ENCODE measurements at regions not wholly inside any gene's neighbourhood (a gene's known extent, or its start where the extent isn't known, plus 50 kb on each side); places are given as distances from the start of the nearest gene placed in this dataset.

DNA sequence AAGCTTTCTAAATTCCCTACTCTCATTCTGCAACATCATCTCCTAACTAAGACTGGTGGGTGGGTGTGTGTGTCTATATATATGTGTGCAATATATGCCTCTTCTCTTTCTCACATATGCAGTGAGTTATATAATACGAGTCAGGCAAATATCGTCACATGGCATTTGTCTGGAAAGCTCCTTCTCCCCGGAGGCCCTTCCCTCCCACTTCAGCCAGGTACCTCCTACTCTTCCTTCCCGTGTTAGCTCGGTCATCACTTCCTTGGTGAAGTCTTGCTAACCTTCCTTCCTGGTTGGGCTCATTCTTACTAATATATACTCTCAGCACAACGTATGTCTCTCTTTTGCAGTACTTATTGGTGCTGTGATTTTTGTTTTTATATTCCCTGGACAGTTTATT, 66.4 kb upstream of the NCK2 start:
- ChIA-PET CTCF (no interaction called here), POLR2A (no interaction called here)
- Histone ChIP-seq H3K4me1 (ENCODE audit: control insufficient read depth, insufficient read depth, low read length) (no peaks in the 10 kb centered on the region), H3K36me3 (ENCODE audit: control insufficient read depth in 2 of 2, insufficient read depth in 1 of 2, low read length in 2 of 2) (no peaks in the 10 kb centered on the region), H3K27ac (ENCODE audit: extremely low read depth, low read depth, low read length) (no peak overlapping the region), H3K4me3 (ENCODE audit: low read depth, low read length) (no peak overlapping the region), H3K9me3 (ENCODE audit: control insufficient read depth, insufficient read depth, low read depth, low read length) (no peaks in the 10 kb centered on the region)
- no peak for TF ChIP-seq ZNF423 (tag by site-specific recombination; IDR thresholded peaks at IDR 0.05)
- no peak for TF ChIP-seq ZNF416 (tag by site-specific recombination; IDR thresholded peaks at IDR 0.05)
- TF ChIP-seq ZNF138 (tag by site-specific recombination; IDR thresholded peaks at IDR 0.05; ENCODE audit: borderline replicate concordance) = no peak

DNA sequence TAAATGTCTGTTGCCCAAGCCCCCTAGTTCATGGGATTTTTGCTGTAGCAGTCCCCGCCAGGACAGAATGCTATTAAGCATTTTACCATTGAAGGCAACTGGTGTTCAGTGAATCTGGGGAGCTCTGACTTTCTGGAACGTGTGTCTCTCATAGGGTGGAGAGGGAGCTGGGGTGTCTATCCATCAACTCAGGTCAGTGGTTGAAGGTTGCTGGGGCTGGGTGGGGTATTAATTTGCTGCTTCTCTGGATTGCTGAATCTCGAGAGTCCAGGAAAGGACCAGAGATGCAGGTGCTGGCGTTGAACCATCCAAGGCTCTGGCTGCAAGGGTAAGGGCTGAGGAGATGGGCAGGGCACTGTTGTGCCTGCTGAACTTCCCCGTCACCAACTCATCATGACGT, 66.8 kb upstream of the NCK2 start:
- ChIA-PET POLR2A (no interaction called here), CTCF (no interaction called here)
- H3K4me3 ChIP-seq (ENCODE audit: low read depth, low read length) = no peak overlapping the region
- no peaks in the 10 kb centered on the region for H3K4me1 ChIP-seq (ENCODE audit: control insufficient read depth, insufficient read depth, low read length)
- H3K27ac ChIP-seq (ENCODE audit: extremely low read depth, low read depth, low read length) = no peak overlapping the region
- TF ChIP-seq ZNF138 (tag by site-specific recombination; IDR thresholded peaks at IDR 0.05; ENCODE audit: borderline replicate concordance) (no peak), BCL11A (tag by site-specific recombination; IDR thresholded peaks at IDR 0.05; ENCODE audit: low read depth) (no peak), ZNF660 (tag by site-specific recombination; IDR thresholded peaks at IDR 0.05) (no peak), ZNF112 (tag by site-specific recombination; IDR thresholded peaks at IDR 0.05) (no peak), ZXDB (tag by site-specific recombination; IDR thresholded peaks at IDR 0.05) (no peak), ZBTB21 (tag by site-specific recombination; IDR thresholded peaks at IDR 0.05) (no peak), IKZF3 (tag by site-specific recombination; IDR thresholded peaks at IDR 0.05) (no peak), ZBTB8A (tag by site-specific recombination; IDR thresholded peaks at IDR 0.05) (no peak), ZNF701 (tag by site-specific recombination; IDR thresholded peaks at IDR 0.05) (no peak), ZNF585B (tag by site-specific recombination; IDR thresholded peaks at IDR 0.05) (no peak)
- TF ChIP-seq, protein P1, sequence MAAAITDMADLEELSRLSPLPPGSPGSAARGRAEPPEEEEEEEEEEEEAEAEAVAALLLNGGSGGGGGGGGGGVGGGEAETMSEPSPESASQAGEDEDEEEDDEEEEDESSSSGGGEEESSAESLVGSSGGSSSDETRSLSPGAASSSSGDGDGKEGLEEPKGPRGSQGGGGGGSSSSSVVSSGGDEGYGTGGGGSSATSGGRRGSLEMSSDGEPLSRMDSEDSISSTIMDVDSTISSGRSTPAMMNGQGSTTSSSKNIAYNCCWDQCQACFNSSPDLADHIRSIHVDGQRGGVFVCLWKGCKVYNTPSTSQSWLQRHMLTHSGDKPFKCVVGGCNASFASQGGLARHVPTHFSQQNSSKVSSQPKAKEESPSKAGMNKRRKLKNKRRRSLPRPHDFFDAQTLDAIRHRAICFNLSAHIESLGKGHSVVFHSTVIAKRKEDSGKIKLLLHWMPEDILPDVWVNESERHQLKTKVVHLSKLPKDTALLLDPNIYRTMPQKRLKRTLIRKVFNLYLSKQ (tag by site-specific recombination; IDR thresholded peaks at IDR 0.05; ENCODE audit: borderline replicate concordance) = no peak
- TF ChIP-seq, protein P2, sequence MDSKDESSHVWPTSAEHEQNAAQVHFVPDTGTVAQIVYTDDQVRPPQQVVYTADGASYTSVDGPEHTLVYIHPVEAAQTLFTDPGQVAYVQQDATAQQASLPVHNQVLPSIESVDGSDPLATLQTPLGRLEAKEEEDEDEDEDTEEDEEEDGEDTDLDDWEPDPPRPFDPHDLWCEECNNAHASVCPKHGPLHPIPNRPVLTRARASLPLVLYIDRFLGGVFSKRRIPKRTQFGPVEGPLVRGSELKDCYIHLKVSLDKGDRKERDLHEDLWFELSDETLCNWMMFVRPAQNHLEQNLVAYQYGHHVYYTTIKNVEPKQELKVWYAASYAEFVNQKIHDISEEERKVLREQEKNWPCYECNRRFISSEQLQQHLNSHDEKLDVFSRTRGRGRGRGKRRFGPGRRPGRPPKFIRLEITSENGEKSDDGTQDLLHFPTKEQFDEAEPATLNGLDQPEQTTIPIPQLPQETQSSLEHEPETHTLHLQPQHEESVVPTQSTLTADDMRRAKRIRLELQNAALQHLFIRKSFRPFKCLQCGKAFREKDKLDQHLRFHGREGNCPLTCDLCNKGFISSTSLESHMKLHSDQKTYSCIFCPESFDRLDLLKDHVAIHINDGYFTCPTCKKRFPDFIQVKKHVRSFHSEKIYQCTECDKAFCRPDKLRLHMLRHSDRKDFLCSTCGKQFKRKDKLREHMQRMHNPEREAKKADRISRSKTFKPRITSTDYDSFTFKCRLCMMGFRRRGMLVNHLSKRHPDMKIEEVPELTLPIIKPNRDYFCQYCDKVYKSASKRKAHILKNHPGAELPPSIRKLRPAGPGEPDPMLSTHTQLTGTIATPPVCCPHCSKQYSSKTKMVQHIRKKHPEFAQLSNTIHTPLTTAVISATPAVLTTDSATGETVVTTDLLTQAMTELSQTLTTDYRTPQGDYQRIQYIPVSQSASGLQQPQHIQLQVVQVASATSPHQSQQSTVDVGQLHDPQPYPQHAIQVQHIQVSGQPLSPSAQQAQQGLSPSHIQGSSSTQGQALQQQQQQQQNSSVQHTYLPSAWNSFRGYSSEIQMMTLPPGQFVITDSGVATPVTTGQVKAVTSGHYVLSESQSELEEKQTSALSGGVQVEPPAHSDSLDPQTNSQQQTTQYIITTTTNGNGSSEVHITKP (tag by site-specific recombination; IDR thresholded peaks at IDR 0.05) = no peak
- TF ChIP-seq, protein P3, sequence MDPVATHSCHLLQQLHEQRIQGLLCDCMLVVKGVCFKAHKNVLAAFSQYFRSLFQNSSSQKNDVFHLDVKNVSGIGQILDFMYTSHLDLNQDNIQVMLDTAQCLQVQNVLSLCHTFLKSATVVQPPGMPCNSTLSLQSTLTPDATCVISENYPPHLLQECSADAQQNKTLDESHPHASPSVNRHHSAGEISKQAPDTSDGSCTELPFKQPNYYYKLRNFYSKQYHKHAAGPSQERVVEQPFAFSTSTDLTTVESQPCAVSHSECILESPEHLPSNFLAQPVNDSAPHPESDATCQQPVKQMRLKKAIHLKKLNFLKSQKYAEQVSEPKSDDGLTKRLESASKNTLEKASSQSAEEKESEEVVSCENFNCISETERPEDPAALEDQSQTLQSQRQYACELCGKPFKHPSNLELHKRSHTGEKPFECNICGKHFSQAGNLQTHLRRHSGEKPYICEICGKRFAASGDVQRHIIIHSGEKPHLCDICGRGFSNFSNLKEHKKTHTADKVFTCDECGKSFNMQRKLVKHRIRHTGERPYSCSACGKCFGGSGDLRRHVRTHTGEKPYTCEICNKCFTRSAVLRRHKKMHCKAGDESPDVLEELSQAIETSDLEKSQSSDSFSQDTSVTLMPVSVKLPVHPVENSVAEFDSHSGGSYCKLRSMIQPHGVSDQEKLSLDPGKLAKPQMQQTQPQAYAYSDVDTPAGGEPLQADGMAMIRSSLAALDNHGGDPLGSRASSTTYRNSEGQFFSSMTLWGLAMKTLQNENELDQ (tag by site-specific recombination; IDR thresholded peaks at IDR 0.05; ENCODE audit: low read depth) = no peak
- no peaks in the 10 kb centered on the region for H3K9me3 ChIP-seq (ENCODE audit: control insufficient read depth, insufficient read depth, low read depth, low read length)
- no peaks in the 10 kb centered on the region for H3K36me3 ChIP-seq (ENCODE audit: control insufficient read depth in 2 of 2, insufficient read depth in 1 of 2, low read length in 2 of 2)

DNA sequence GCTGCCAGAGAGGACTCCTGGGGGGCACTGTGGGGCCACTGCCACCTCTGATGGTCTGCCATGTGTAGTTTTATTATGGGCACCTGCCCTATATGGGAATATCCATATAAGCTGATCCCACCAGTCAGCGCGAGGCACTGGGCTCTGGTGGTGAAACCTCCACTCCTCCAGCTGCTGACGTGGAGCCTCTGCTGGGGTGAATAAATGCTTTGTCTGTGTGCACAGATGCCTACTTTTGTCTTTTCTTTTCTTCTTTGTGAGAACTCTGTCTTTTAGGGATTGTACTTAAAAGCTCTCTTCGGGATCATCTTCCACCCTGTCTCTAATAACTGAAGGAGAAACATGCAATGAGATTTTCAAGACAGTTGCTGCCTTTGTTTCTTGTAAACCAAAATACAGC, 68.9 kb upstream of the NCK2 start:
- H3K9me3 ChIP-seq (ENCODE audit: control insufficient read depth, insufficient read depth, low read depth, low read length) = no peaks in the 10 kb centered on the region
- H3K4me1 ChIP-seq (ENCODE audit: control insufficient read depth, insufficient read depth, low read length) = no peaks in the 10 kb centered on the region
- ChIA-PET CTCF (no interaction called here), POLR2A (no interaction called here)
- H3K27ac ChIP-seq (ENCODE audit: extremely low read depth, low read depth, low read length) = no peak overlapping the region
- TF ChIP-seq, protein P1 (tag by site-specific recombination; IDR thresholded peaks at IDR 0.05; ENCODE audit: borderline replicate concordance) = no peak
- TF ChIP-seq MZF1 (tag by site-specific recombination; IDR thresholded peaks at IDR 0.05; ENCODE audit: borderline replicate concordance) = no peak
- no peak overlapping the region for H3K4me3 ChIP-seq (ENCODE audit: low read depth, low read length)
- no peaks in the 10 kb centered on the region for H3K36me3 ChIP-seq (ENCODE audit: control insufficient read depth in 2 of 2, insufficient read depth in 1 of 2, low read length in 2 of 2)
